Esophagus muscularis mucosa (tissue), 4 donors: ENCODE measurements at regions not wholly inside any gene's neighbourhood (a gene's known extent, or its start where the extent isn't known, plus 50 kb on each side); places are given as distances from the start of the nearest gene placed in this dataset.

Experiments
- DNase-seq: peaks from one replicate; pipeline ENCODE4 v3.0.0-alpha.2; 2017; ENCODE audit errors: extremely low spot score
- H3K27ac ChIP-seq, 4 donors: fragments of 200-600 bp; sonication (generic); replicated peaks in 1 of 4; 1 replicate in 3 of 4; 2 replicates in 1 of 4; pipeline ENCODE4 v1.5.1; 2016 to 2019; ENCODE audit warnings: mild to moderate bottlenecking in 1 of 4
- H3K27me3 ChIP-seq, 4 donors: fragments of 200-600 bp; sonication (generic); one replicate each; pipeline versions ENCODE4 v1.5.1 to v1.6.0; 2016 to 2019
- H3K36me3 ChIP-seq, 4 donors: fragments of 200-600 bp; sonication (generic); one replicate each; pipeline ENCODE4 v1.5.1; 2016 to 2019
- H3K4me1 ChIP-seq, 4 donors: fragments of 200-600 bp; sonication (generic); one replicate each; pipeline ENCODE4 v1.5.1; 2016 to 2019
- H3K4me3 ChIP-seq, 4 donors: fragments of 200-600 bp; sonication (generic); 1 replicate in 2 of 4; 2 replicates in 2 of 4; pipeline ENCODE4 v1.5.1; 2016 to 2019; ENCODE audit warnings: mild to moderate bottlenecking in 4 of 4, moderate library complexity in 1 of 4
- H3K9me3 ChIP-seq, 4 donors: fragments of 200-600 bp; sonication (generic); 1 replicate in 3 of 4; 2 replicates in 1 of 4; pipeline ENCODE4 v1.5.1; 2016 to 2019
- EP300 ChIP-seq: sonication (generic); formaldehyde crosslinking; IDR thresholded peaks from one replicate; pipeline ENCODE4 v1.6.1; 2017; ENCODE audit warnings: antibody characterized with exemption
- POLR2A ChIP-seq: fragments of 450-650 bp; IDR thresholded peaks from one replicate; pipeline ENCODE4 v1.6.1; 2017; ENCODE audit warnings: antibody characterized with exemption, moderate library complexity, mild to moderate bottlenecking, low read depth
- POLR2AphosphoS5 ChIP-seq, 2 donors: sonication (generic); formaldehyde crosslinking; IDR thresholded peaks; one replicate each; pipeline ENCODE4 v1.6.1; 2017; ENCODE audit warnings: antibody characterized with exemption in 2 of 2
- WGBS: methylation state at CpG from one replicate; pipeline ENCODE4 v1.1.5; 2018; 5-methylcytosine and 5-hydroxymethylcytosine counted together
- intact Hi-C: fragments of 100-400 bp; cut with DNase I; formaldehyde crosslinking; loops from one replicate; pipeline ENCODE4 v1.15.1; 2023
- TF ChIP-seq, protein P1 (sequence below), 3 experiments: fragments of 200-600 bp in 2 of 3; fragments of 450-650 bp in 1 of 3; sonication (generic) in 2 of 3; IDR thresholded peaks; one replicate each; pipeline ENCODE4 v1.5.1; 2017 to 2019; ENCODE audit warnings: antibody characterized with exemption in 3 of 3, mild to moderate bottlenecking in 2 of 3, moderate library complexity in 1 of 3

DNA sequence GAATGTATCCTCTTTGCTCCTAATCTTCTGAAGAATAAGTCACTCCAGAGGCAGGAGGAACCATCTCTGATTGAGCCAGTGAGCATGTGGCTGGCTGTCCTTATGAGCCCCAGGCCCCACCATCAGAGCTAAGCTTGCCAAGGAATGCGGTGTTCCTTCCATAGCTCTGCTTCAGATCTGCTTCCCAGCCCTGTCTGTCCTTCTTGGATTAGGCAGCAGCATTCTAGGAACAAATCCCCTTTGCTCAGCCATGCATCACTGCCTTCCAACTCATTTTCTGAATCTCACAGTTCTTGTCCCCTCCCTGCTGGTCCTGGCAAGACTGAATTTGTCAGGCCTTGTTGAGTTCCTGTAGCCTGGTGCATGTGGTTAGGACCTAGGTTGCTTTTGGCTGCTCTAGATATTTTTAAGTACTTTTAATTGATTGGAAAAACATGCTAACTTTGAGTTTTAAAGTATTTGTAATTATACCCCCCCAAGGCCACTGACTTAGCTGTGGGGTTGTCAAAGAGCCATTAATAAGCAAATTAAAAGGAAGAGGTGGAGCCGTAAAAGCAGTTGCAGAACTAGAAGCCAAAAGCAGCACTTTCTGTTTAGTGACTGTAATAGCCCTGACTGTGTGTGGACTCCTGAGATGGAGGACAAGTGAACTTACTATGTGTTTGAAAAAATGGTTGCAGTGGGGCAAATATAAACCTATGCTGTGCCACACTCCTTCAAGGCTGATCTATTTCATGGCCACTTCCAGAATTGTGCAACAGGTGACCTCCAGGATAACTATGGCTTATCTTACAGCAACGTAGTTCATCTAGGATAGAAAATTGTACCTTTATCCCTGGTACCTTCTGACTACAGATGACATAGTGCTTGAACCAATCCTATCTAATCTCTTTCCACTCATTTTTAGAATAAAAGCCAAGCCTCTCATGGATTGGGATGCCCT is 61.3 kb upstream of the BACH1 start:
- peak overlapping the region; percentile 50 to 80 (median 64) for H3K27ac ChIP-seq
- H3K4me1 ChIP-seq = peaks cover 7 to 44% (median 30%) of the 10 kb centered on the region in 4 donors
- intact Hi-C loops = no loop called here
- no peaks in the 10 kb centered on the region for H3K9me3 ChIP-seq
- no peaks in the 10 kb centered on the region for H3K36me3 ChIP-seq
- H3K27me3 ChIP-seq = no peaks in the 10 kb centered on the region
- TF ChIP-seq EP300 = peak; percentile 42
- TF ChIP-seq, protein P1, sequence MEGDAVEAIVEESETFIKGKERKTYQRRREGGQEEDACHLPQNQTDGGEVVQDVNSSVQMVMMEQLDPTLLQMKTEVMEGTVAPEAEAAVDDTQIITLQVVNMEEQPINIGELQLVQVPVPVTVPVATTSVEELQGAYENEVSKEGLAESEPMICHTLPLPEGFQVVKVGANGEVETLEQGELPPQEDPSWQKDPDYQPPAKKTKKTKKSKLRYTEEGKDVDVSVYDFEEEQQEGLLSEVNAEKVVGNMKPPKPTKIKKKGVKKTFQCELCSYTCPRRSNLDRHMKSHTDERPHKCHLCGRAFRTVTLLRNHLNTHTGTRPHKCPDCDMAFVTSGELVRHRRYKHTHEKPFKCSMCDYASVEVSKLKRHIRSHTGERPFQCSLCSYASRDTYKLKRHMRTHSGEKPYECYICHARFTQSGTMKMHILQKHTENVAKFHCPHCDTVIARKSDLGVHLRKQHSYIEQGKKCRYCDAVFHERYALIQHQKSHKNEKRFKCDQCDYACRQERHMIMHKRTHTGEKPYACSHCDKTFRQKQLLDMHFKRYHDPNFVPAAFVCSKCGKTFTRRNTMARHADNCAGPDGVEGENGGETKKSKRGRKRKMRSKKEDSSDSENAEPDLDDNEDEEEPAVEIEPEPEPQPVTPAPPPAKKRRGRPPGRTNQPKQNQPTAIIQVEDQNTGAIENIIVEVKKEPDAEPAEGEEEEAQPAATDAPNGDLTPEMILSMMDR (IDR thresholded peaks at IDR 0.05) = no peak
- peak in 1 of 2 donors; percentile 26 for TF ChIP-seq POLR2AphosphoS5 (IDR thresholded peaks at IDR 0.05)
- H3K4me3 ChIP-seq = peak overlapping the region in 1 of 4 donors; percentile 11
- 60% methylated on average over 3 of the region's 3 CpGs for WGBS
- no peak for DNase-seq

DNA sequence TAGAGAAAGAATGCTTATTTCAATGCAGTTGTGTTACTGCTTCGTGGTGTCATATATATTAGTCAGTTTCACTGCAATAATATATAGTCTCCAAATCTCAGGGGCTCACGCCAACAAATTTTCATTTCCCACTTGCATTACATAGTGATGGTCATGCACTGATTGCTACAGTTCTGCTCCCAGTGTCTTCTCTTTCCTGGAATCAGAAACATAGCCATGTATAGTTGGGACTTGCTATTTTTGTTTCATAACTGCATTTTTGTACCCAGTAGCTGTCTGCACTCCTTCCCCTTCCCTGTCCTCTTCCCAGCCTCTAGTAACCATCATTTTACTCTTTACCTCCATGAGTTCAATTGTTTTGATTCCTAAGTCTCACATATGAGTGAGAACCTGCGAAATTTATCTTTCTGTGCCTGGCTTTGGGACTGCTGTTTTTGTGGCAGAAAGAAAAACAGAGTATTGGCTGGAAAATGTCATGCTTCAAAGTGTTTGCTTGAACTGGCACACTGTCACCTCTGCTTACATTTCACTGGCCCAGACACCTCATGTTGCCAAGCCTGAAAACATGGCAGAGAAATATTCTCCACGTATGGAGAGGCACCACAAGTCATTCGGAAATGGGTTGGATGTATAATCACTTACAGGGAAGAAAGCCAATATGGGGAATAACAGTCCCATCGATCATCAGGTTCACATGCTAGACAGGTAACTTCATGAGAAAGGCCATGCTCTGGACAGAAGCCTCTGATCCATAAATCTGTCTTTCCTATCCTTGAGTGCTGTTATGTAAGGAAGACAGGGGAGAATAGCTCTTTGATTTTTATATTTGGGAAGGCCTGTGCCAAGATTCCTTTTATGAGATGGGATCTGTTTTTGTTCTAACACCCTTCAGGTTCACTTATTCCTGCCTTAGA is 60.4 kb upstream of the BACH1 start:
- intact Hi-C loops = no loop called here
- Histone ChIP-seq H3K36me3 (no peaks in the 10 kb centered on the region), H3K27me3 (no peaks in the 10 kb centered on the region), H3K4me3 (peak overlapping the region in 1 of 4 donors; percentile 11), H3K4me1 (peaks cover 7 to 44% (median 30%) of the 10 kb centered on the region in 4 donors), H3K27ac (peak overlapping the region; percentile 50 to 80 (median 64)), H3K9me3 (no peaks in the 10 kb centered on the region)
- no peak for DNase-seq
- WGBS = 57% methylated on average over 6 of the region's 6 CpGs
- peak in 1 of 2 donors; percentile 40 for TF ChIP-seq POLR2AphosphoS5 (IDR thresholded peaks at IDR 0.05)
- TF ChIP-seq, protein P1 (IDR thresholded peaks at IDR 0.05) = no peak
- no peak for TF ChIP-seq POLR2A
- peak; percentile 29 for TF ChIP-seq EP300

DNA sequence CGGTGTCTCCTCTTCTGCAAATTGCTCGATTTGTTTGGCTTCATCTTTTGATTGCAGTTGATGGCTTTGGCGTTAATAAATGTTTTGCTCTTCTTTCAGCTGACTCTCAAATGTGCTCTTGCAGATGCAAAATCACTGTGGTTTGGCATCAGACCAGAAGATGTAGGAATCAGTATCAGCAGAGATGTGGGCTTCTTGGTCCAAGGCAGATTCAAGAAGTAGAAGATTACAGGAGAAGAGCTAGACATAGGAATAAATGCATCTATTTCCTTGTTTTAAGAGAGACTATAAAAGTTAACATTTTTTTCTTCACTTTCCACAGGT is 59.8 kb upstream of the BACH1 start:
- no peak for DNase-seq
- Histone ChIP-seq H3K4me1 (peaks cover 7 to 44% (median 30%) of the 10 kb centered on the region in 4 donors), H3K4me3 (no peak overlapping the region), H3K27me3 (no peaks in the 10 kb centered on the region), H3K27ac (peak overlapping the region; percentile 50 to 80 (median 64)), H3K9me3 (no peaks in the 10 kb centered on the region), H3K36me3 (no peaks in the 10 kb centered on the region)
- intact Hi-C loops = no loop called here
- 45% methylated on average over 3 of the region's 3 CpGs for WGBS
- TF ChIP-seq POLR2A = no peak
- TF ChIP-seq EP300 = no peak
- TF ChIP-seq, protein P1 (IDR thresholded peaks at IDR 0.05) = no peak
- TF ChIP-seq POLR2AphosphoS5 (IDR thresholded peaks at IDR 0.05) = no peak

GRCh38 chr21:29240136-29240535 is 58.6 kb upstream of the BACH1 start:
- Histone ChIP-seq H3K27ac (no peak overlapping the region), H3K4me3 (no peak overlapping the region), H3K9me3 (no peaks in the 10 kb centered on the region), H3K4me1 (peaks cover 7 to 49% (median 32%) of the 10 kb centered on the region in 4 donors), H3K36me3 (no peaks in the 10 kb centered on the region), H3K27me3 (no peaks in the 10 kb centered on the region)
- intact Hi-C loops = loop anchor here (10.0 kb wide), 1 partner anchor 135 kb away; no protein-coding TSS in a partner anchor
- 77% methylated on average over 1 of the region's 1 CpG for WGBS
- no peak for DNase-seq
- TF ChIP-seq POLR2A (no peak), EP300 (no peak), POLR2AphosphoS5 (IDR thresholded peaks at IDR 0.05) (no peak)
- TF ChIP-seq, protein P1 (IDR thresholded peaks at IDR 0.05) = no peak
